Mucosa of descending colon (tissue), 3 donors: ENCODE measurements at regions not wholly inside any gene's neighbourhood (a gene's known extent, or its start where the extent isn't known, plus 50 kb on each side); places are given as distances from the start of the nearest gene placed in this dataset.

Source experiments
- ATAC-seq: fragments of 200-7000 bp; cut with Tn5 transposase; one replicate; pipeline ENCODE4 v1.9.1; 2020; ENCODE audit warnings: mild to moderate bottlenecking, moderate library complexity
- DNase-seq, 3 donors: peaks; one replicate each; pipeline ENCODE4 v3.0.0-alpha.2; 2020
- H3K36me3 ChIP-seq: fragments of 200-600 bp; one replicate; pipeline ENCODE4 v1.8.0; 2021; ENCODE audit warnings: low read depth, mild to moderate bottlenecking
- H3K4me1 ChIP-seq: fragments of 200-600 bp; one replicate; pipeline ENCODE4 v1.8.0; 2021; ENCODE audit warnings: low read depth, mild to moderate bottlenecking
- H3K4me3 ChIP-seq: fragments of 200-600 bp; one replicate; pipeline ENCODE4 v1.8.0; 2021; ENCODE audit warnings: mild to moderate bottlenecking
- H3K9me3 ChIP-seq: fragments of 200-600 bp; one replicate; pipeline ENCODE4 v1.8.0; 2021; ENCODE audit warnings: mild to moderate bottlenecking
- CTCF ChIP-seq: fragments of 200-600 bp; IDR thresholded peaks from one replicate; pipeline ENCODE4 v1.8.0; 2022; ENCODE audit warnings: antibody characterized with exemption, mild to moderate bottlenecking
- intact Hi-C, 2 donors: fragments of 100-400 bp; cut with DNase I in 1 of 2; cut with micrococcal nuclease in 1 of 2; formaldehyde crosslinking; loops; one replicate each; pipeline versions ENCODE4 v1.11.0 to v1.11.1; 2022; cut with DNase I, micrococcal nuclease
- donor health status: DM: no; HTN: no; CAD: no; lungs with moderate emphysema.
- donor health status: DM: no; HTN: no; CAD: no.
- donor health status: DM: no; HTN: yes; CAD: no.

- no peak overlapping the region for H3K4me3 ChIP-seq
- no peaks in the 10 kb centered on the region for H3K36me3 ChIP-seq
- DNase-seq (no peak), ATAC-seq (no peak)
- no peaks in the 10 kb centered on the region for H3K4me1 ChIP-seq
- intact Hi-C loops = no loop called here
- no peak for TF ChIP-seq CTCF
- no peaks in the 10 kb centered on the region for H3K9me3 ChIP-seq
Measured at GRCh38 chr6:124877468-124877867, 84.8 kb upstream of the RNF217 start.

GRCh38 chr6:124879110-124879991, 82.9 kb upstream of the RNF217 start:
- Histone ChIP-seq H3K4me3 (no peak overlapping the region), H3K9me3 (no peaks in the 10 kb centered on the region), H3K4me1 (no peaks in the 10 kb centered on the region), H3K36me3 (no peaks in the 10 kb centered on the region)
- DNase-seq = no peak
- ATAC-seq = no peak
- intact Hi-C loops = no loop called here
- no peak for TF ChIP-seq CTCF

- intact Hi-C loops = no loop called here
Measured at GRCh38 chr6:124879992-124880355, 82.3 kb upstream of the RNF217 start.

GRCh38 chr6:124881898-124882578, 80.2 kb upstream of the RNF217 start:
- TF ChIP-seq CTCF = no peak
- Histone ChIP-seq H3K4me3 (no peak overlapping the region), H3K36me3 (no peaks in the 10 kb centered on the region), H3K4me1 (no peaks in the 10 kb centered on the region), H3K9me3 (no peaks in the 10 kb centered on the region)
- intact Hi-C loops = no loop called here
- DNase-seq (no peak), ATAC-seq (no peak)

More at GRCh38 chr6:124879992-124880355, 82.3 kb upstream of the RNF217 start:
- Histone ChIP-seq H3K4me1 (no peaks in the 10 kb centered on the region), H3K36me3 (no peaks in the 10 kb centered on the region), H3K4me3 (no peak overlapping the region), H3K9me3 (no peaks in the 10 kb centered on the region)
- no peak for TF ChIP-seq CTCF
- no peak for ATAC-seq
- DNase-seq = no peak

GRCh38 chr6:124882579-124883393, 79.5 kb upstream of the RNF217 start:
- TF ChIP-seq CTCF = no peak
- H3K4me3 ChIP-seq = no peak overlapping the region
- H3K4me1 ChIP-seq = no peaks in the 10 kb centered on the region
- ATAC-seq (peak; percentile 29), DNase-seq (no peak)
- intact Hi-C loops = no loop called here
- H3K9me3 ChIP-seq = no peaks in the 10 kb centered on the region
- no peaks in the 10 kb centered on the region for H3K36me3 ChIP-seq
